ENCODE measurements at regions not wholly inside any gene's neighbourhood (a gene's known extent, or its start where the extent isn't known, plus 50 kb on each side); places are given as distances from the start of the nearest gene placed in this dataset.

DNA sequence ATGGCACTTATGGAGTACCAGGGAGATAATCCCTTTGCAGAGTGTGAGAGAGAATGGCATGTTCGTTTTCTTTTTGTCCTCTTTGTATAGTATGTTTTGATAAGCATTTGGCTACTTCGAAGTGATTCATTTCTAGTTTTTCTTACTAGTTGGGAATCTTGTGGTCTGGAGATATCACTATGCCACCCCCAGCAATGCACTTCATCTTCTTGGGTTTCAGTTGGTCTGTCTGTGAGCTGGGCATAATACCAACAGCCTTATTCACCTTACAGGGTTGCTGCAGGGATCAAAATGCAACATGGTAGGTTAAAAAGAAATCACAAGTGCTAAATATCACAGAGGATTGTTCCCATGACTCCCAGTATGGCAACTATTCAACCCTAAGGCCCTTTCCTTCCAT, 387.8 kb upstream of the CADM1 start:
- no peak for DNase-seq
- Histone ChIP-seq H3K9me3 (no peaks in the 10 kb centered on the region), H3K4me3 (no peak overlapping the region), H3K36me3 (no peaks in the 10 kb centered on the region), H3K4me1 (no peaks in the 10 kb centered on the region), H3K27me3 (peaks cover 0 to 7% (median 0%) of the 10 kb centered on the region in 4 donors), H3K27ac (no peak overlapping the region)
- intact Hi-C loops (cut with DNase I), result no loop called here
- 39 to 46% methylated on average over 2 of the region's 2 CpGs for WGBS, 2 donors
- TF ChIP-seq, protein P1, sequence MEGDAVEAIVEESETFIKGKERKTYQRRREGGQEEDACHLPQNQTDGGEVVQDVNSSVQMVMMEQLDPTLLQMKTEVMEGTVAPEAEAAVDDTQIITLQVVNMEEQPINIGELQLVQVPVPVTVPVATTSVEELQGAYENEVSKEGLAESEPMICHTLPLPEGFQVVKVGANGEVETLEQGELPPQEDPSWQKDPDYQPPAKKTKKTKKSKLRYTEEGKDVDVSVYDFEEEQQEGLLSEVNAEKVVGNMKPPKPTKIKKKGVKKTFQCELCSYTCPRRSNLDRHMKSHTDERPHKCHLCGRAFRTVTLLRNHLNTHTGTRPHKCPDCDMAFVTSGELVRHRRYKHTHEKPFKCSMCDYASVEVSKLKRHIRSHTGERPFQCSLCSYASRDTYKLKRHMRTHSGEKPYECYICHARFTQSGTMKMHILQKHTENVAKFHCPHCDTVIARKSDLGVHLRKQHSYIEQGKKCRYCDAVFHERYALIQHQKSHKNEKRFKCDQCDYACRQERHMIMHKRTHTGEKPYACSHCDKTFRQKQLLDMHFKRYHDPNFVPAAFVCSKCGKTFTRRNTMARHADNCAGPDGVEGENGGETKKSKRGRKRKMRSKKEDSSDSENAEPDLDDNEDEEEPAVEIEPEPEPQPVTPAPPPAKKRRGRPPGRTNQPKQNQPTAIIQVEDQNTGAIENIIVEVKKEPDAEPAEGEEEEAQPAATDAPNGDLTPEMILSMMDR (IDR thresholded peaks at IDR 0.05), result no peak
- TF ChIP-seq POLR2A (IDR thresholded peaks at IDR 0.05), result no peak

DNA sequence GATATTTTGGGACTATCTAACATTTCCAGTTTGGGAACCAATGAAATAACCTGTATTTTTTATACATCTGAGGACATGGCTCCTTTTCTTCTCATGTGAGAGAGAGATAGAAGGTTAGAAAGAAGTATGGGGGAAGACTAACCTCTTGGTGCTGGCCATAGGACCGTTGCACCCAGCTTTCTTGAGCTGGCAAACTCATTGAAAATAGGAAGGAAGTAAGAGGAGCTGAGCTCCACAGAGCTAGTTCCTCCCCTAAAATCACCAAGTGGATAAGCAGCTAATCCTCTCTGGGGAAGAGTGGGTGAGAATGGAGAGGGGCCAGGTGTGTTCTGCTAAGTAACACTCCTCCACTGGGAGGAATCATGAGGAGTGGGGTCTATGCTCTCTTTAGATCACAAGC, 387.4 kb upstream of the CADM1 start:
- H3K36me3 ChIP-seq, result no peaks in the 10 kb centered on the region
- DNase-seq, result no peak
- no peaks in the 10 kb centered on the region for H3K9me3 ChIP-seq
- H3K27me3 ChIP-seq, result peaks cover 0 to 7% (median 0%) of the 10 kb centered on the region in 4 donors
- TF ChIP-seq, protein P1 (IDR thresholded peaks at IDR 0.05), result no peak
- TF ChIP-seq POLR2A (IDR thresholded peaks at IDR 0.05), result no peak
- H3K4me1 ChIP-seq, result no peaks in the 10 kb centered on the region
- intact Hi-C loops (cut with DNase I), result no loop called here
- H3K27ac ChIP-seq, result no peak overlapping the region
- H3K4me3 ChIP-seq, result no peak overlapping the region
- 38 to 50% methylated on average over 1 of the region's 1 CpG for WGBS, 2 donors

DNA sequence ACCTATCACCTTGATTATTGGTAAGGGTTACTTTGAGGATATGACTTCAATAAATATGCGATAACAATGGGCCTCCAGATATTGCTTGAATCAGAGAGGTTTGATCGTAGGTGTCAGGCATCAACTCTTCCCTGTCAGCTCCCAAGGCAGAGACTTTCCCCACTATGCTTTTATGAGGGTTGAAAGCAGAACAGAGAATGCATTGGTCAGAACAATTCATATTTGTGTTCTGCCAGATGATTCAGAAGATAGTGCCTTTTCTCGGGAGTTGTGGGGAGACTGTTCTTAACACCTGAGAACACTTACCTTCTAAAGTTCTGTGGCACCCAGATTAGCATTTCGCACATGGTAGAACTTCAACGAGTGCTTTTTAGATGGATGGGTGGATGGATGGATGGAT, 386.3 kb upstream of the CADM1 start:
- intact Hi-C loops (cut with DNase I), result no loop called here
- no peak overlapping the region for H3K27ac ChIP-seq
- WGBS, 2 donors, result 81 to 82% methylated on average over 5 of the region's 5 CpGs
- H3K4me1 ChIP-seq, result peaks cover 0 to 6% (median 0%) of the 10 kb centered on the region in 3 donors
- peaks cover 0 to 7% (median 0%) of the 10 kb centered on the region in 4 donors for H3K27me3 ChIP-seq
- no peaks in the 10 kb centered on the region for H3K36me3 ChIP-seq
- TF ChIP-seq, protein P1 (IDR thresholded peaks at IDR 0.05), result no peak
- TF ChIP-seq POLR2A (IDR thresholded peaks at IDR 0.05), result no peak
- no peak for DNase-seq
- H3K4me3 ChIP-seq, result no peak overlapping the region
- H3K9me3 ChIP-seq, result no peaks in the 10 kb centered on the region

DNA sequence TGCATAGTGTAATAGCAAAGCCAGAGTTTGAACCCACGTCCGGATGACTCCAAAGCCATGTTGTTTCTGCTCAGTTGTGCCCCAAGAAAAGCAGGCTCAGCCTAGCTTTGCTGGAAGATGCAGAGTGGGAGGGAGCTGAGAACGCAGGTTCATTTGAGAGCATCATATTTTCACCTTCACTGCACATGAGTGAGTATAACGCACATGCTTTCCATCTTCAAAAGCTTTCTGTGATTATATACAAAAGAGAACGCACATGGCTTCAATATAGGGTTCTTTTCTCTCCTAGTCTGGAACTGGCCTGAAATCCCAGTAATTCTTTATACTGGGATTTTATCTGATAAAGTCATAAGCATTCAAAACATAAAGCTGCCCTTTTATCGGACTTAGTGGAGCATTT, 385.5 kb upstream of the CADM1 start:
- H3K4me3 ChIP-seq, result no peak overlapping the region
- H3K27me3 ChIP-seq, result peaks cover 0 to 7% (median 0%) of the 10 kb centered on the region in 4 donors
- no peak for DNase-seq
- intact Hi-C loops (cut with DNase I), result no loop called here
- H3K4me1 ChIP-seq, result peaks cover 0 to 13% (median 0%) of the 10 kb centered on the region in 3 donors
- TF ChIP-seq POLR2A (IDR thresholded peaks at IDR 0.05), result no peak
- TF ChIP-seq, protein P1 (IDR thresholded peaks at IDR 0.05), result no peak
- H3K9me3 ChIP-seq, result no peaks in the 10 kb centered on the region
- 76 to 84% methylated on average over 6 of the region's 6 CpGs for WGBS, 2 donors
- no peaks in the 10 kb centered on the region for H3K36me3 ChIP-seq
- H3K27ac ChIP-seq, result no peak overlapping the region

DNA sequence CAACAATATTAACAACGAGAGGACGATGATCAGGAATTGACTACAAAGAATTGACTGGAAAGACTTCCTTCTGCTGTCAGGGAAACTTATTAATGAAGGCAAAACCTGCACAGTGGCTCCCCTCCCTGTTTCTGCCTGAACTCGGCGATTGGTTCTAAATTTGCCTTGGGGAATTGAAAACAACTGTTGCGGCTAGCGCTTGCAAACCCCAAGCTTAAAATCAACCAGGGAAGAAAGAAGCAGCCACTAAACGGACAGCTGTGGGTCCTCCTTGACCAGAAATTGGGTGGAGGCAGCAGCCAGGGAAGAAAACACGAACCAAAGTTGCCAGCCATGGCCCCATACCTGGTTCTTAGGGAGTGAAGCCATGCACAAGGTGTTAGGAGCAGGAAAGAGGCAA, 383.5 kb upstream of the CADM1 start:
- H3K27ac ChIP-seq, result no peak overlapping the region
- H3K4me3 ChIP-seq, result no peak overlapping the region
- peaks cover 0 to 7% (median 0%) of the 10 kb centered on the region in 4 donors for H3K27me3 ChIP-seq
- H3K9me3 ChIP-seq, result no peaks in the 10 kb centered on the region
- no peak for TF ChIP-seq POLR2A (IDR thresholded peaks at IDR 0.05)
- TF ChIP-seq, protein P1 (IDR thresholded peaks at IDR 0.05), result no peak
- no peak for DNase-seq
- H3K36me3 ChIP-seq, result no peaks in the 10 kb centered on the region
- intact Hi-C loops (cut with DNase I), result no loop called here
- peaks cover 0 to 16% (median 0%) of the 10 kb centered on the region in 3 donors for H3K4me1 ChIP-seq
- 58 to 82% methylated on average over 8 of the region's 8 CpGs for WGBS, 2 donors

All from esophagus squamous epithelium (tissue), 5 donors.